GM21723 (cell line): ENCODE measurements at regions not wholly inside any gene's neighbourhood (a gene's known extent, or its start where the extent isn't known, plus 50 kb on each side); places are given as distances from the start of the nearest gene placed in this dataset.
"Not testable (repeated sequence)": the region's sequence is repeated elsewhere in the genome, so short reads cannot be mapped to it uniquely, and the experiment has no call there.

Experiments used
- ATAC-seq: cut with Tn5 transposase; IDR thresholded peaks from one replicate; pipeline ENCODE4 v1.9.1; 2021; ENCODE audit warnings: mild to moderate bottlenecking, moderate library complexity; ENCODE audit not compliant: unreplicated experiment

DNA sequence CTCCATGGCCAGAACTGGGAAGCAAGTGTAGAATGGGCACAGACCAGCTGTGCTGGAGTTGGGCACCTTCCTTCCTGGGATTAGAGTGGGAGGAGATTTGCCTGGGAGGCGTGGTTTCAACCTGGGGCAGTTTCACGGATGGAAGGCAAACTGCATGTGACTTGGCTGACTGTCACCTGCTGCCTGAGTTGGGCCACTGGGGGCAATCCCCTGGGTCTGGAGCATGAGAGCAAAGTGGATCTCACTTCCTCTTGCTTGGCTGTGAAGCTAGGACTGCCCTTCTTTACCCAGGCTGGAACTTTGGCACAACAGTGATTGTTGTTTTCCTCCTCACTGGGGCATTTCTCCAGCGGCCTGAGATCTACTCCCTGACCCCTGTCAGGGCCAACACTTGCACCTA is 1247.0 kb upstream of the EPHA6 start:
- no peak for ATAC-seq

DNA sequence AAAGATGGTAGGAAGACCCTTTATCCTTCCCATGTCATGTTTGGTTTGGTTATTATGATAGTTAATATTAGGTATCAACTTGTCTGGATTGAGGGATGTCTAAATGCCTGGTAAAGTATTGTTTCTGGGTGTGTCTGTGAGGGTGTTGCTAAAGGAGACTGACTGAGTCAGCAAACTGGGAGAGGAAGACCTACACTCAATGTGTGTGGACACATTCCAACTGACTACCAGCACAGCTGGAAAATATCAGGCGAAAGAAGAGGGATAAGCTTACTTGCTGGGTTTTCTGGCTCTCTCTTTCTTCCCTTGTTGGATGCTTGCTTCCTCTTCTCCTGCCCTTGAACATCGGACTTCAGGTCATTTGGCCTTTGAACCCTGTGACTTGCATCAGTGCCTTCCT is 1227.6 kb upstream of the EPHA6 start:
- ATAC-seq, result no peak

DNA sequence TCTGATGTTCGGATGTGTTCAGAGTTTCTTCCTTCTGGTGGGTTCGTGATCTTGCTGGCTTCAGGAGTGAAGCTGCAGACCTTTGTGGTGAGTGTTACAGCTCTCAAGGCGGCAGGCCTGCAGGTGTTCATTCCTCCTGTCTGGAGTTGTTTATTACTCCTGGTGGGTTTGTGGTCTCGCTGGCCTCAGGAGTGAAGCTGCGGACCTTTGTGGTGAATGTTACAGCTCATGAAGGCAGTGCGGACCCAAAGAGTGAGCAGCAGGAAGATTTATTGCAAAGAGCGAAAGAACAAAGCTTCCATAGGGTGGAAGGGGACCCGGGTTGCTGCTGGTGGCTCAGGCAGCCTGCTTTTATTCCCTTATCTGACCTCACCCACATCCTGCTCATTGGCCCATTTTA is 1226.8 kb upstream of the EPHA6 start:
- ATAC-seq, result not testable (repeated sequence)

DNA sequence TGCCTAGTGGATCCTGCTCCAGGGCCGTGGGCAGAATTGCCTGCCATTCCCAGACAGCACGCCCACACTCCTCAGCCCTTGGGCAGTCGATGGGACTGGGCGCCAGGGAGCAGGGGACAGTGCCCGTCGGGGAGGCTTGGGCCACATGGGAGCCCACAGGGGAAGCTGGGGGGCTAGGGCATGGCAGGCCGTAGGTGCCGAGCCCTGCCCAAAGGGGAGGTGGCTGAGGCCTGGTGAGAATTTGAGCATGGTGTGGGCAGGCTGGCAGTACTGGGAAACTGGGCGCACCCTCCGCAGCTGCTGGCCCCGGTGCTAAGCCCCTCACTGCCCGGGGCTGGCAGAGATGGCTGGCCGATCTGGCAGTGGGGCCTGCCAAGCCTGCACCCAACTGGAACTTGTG is 1225.9 kb upstream of the EPHA6 start:
- ATAC-seq, result no peak

DNA sequence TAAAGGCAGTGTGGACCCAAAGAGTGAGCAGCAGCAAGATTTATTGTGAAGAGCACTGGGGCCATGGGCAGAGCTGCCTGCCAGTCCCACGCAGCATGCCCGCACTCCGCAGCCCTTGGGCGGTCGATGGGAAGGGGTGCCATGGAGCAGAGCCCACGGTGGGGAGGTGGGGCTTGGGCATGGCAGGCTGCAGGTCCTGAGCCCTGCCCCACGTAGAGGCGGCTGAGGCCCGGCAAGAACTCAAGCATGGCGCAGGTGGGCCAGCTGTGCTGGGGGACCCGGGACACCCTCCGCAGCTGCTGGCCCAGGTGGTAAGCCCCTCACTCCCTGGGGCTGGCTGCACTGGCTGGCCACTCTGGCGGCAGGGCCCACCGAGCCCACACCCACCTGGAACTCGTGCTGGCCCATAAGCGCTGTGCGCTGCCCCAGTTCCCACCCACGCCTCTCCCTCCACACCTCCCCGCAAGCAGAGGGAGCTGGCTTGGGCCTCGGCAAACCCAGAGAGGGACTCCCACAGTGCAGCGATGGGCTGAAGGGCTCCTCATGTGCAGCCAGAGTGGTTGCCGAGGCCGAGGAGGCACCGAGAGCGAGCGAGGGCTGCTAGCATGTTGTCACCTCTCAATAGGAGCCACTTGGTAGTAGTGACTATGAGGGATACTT is 1218.8 kb upstream of the EPHA6 start:
- no peak for ATAC-seq

DNA sequence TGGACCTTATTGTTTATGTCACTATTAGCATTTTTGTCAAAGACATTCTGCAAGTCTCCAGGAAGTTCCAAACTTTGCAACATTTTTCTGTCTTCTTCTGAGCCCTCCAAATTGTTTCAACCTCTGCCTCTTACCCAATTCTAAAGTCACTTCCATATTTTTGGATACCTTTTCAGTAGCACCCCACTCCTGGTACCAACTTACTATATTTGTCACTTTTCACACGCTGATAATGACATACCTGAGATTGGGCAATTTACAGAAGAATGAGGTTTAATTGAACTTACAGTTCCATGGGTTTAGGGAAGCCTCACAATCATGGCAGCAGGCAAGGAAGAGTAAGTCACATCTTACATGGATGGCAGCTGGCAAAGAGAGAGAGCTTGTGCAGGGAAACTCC is 1206.5 kb upstream of the EPHA6 start:
- ATAC-seq, result no peak

DNA sequence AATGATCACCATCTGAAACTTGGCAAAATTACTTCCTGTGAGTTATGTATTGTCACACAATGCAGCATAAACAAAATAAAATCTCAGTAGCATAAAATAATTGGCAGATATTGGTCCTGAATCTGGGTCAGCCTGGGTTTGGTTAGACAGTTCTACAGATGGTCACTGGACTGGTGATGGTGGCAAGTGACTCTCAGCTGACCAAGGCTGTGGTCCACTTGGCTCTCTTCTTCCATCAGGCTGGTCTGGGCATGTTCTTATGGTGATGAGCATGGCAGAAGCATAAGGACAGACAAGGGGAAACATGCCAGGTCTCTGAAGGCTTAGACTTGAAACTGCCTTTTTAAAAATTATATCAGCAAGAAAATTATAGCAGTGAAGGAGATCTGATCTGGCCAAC is 1205.0 kb upstream of the EPHA6 start:
- ATAC-seq, result no peak

DNA sequence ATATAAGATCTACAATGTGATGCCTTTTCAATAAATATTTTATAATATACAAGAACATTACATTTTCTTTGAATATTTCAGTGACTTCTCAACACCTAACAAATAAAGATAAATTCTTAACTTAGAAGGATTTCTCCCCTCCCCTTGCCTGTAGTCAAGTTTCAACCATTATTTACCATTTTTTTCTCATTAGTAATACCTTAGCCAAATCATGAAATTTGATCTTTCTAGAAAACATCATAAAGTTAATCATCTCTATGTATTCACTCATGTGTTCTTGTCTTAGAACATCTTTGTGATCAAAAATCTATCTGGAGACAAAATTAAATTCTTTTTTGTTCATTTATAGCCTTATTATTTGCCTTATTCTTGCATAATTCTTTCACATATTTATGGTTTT is 1201.8 kb upstream of the EPHA6 start:
- no peak for ATAC-seq

DNA sequence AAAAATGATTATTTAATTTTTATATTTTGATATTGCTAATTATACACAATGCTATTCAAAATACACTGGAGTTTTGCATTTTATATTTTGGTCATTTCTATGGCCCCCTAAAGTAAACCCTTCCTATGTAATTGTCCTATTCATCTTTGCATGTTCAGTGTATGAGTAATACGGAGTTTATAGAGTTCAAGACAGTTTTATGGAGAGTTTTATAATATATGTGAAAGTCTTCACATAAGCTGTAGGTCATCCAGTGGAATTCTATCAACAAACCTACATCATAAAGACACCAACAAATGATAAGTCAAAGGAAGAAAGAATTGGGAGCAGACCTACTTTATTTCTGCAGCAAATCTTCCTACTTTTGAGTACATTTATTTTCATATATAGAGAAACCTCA is 1200.4 kb upstream of the EPHA6 start:
- no peak for ATAC-seq

DNA sequence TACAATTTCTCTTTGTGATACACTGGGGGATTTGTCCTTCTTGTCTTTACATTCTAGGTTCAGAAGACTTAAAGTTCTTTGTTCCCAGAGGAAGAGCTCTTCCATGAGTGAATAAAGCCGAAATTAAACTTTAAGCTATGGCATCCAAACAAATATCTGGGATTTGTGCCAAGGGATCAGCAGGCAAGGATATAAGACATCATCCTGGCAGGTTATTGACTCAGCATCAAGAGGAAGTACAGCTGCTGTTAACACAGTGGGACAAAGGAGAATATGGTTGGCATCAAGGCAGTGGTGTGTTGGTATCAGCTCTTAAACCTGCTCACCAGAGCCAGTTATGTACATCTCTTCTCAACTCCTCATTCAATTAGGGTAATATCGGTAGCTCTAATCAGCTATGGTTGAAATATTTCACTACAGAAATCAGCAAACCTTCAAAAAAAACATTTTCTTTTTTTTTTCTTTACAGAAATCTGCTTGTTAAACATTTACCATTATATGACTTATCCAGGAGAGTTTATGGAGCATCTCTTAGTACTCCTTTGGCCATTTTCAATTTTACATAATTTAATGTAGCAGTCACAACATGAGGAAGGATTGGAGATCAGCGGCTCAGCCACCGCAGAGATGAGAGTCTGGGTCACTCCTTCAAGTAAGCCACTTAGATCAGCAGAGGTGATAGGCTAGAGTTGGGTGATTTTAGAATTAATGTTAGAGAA is 1198.6 kb upstream of the EPHA6 start:
- ATAC-seq, result no peak

DNA sequence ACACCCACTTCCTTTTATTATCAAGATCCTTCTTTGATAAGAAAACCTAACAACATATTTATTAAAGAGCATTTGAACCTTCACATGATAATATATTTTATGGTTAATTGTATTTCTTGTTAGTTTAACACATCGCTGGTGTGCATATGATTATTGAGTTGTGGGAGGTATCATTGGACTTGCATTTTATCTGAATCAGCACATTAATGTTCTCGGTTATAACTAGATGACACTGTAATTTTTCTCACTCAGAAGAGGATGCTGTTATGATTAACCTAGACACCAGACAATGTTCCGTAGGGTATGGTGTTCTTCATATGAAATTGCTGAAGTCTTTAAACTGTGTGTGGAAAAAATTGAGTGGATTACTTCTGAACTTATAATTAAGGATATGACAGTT is 1188.3 kb upstream of the EPHA6 start:
- ATAC-seq, result no peak

DNA sequence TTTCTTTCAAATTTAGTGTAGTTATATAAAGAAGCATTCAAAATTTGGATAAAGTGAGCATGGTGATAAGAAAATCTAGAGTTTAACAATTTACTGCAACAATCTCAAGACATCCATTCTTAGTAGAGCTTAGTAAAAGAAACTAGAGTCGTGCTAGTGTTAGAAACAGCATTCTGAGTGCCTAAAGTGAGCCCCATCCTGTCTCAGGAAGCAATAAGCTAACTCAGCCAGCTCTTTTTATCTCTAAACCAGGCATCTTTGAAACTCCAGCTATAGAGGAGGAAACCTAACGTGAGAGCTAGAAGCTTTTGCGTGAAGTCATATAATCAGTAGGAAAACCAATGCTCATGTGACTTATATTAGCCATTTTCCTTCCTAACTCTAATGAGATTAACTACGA is 1187.1 kb upstream of the EPHA6 start:
- no peak for ATAC-seq

DNA sequence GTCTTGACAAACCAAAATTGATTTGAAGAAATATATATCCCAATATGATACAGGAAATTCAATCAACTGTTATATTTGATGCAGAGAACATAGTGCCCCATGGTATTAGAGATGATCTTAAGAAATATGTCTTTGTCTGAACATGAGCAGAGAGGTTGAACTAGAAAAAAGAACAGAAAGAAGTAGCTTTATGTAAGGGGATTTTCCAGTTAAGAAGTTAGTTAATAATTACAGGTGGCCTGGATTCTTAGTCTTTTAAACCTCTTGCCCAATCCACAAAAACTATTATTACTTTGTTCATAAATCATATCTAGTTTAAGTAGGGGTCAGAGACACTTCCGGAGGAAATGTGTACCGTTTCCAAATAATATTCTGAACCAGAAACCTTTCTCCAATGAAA is 1186.7 kb upstream of the EPHA6 start:
- no peak for ATAC-seq

DNA sequence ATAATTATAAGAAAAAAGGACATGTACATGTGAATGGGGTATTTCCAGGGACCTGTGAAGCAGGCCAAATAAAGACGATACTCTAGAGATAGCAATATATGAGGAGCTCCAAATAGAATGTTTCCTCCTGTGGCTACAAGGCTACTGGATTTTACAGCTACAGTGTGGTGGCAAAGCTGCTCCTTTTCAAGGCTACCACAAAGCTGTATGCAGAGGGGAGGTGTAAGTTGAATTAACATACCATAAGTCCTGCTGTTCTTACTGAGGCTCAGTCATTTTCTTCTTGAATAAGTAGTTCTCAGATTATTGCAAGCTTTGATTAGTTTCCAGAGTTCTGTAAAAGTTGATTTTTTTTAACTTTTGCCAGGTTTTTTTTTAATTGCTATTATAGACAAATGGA is 1184.6 kb upstream of the EPHA6 start:
- no peak for ATAC-seq

DNA sequence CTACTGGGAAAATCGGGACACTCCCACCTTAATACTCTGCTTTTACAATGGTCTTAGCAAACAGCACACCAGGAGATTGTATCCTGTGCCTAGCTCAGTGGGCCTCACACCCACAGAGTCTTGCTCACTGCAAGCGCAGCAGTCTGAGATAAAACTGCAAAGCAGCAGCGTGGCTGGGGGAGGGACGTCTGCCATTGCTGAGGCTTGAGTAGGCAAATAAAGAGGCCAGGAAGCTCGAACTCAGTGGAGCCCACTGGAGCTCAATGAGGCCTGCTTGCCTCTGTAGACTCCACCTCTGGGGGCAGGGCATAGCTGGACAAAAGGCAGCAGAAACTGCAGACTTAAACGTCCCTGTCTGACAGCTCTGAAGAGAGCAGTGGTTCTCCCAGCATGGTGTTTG is 1169.1 kb upstream of the EPHA6 start:
- no peak for ATAC-seq

DNA sequence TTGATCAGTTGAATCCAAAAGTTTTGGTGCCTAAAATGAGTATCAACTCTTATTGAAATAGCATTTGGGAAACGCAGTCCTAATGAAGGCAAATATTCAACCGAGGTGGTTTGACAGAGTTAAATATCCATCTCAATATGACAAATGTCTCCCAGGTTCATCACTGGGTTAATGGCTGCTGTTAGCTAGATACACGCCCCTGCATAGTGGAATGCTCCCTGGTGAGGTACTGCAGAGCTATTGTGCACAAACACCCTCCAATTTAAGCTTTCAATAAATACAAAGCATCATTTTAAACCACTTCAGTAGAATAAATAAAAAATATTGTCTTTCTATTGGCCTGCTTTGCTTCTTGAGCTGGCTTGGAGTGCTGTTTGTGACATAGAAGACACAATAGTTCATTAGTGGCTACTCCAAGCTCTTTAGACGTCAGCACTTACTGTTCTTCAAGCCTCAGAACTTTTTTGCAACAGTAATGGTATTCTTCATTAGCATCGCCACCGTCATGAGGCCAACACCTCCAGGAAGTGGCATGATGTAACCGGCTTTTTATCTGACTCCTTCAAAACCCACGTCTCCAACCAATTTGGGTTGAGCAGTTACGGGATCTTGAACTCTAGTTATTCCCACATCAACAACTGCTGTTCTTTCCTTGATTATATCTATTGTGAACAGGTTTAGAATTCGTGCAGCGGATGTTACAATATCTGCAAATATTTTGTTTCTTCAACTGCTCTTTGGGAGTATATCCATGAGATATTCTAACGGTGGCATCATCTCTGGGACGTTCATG is 1159.6 kb upstream of the EPHA6 start:
- no peak for ATAC-seq

DNA sequence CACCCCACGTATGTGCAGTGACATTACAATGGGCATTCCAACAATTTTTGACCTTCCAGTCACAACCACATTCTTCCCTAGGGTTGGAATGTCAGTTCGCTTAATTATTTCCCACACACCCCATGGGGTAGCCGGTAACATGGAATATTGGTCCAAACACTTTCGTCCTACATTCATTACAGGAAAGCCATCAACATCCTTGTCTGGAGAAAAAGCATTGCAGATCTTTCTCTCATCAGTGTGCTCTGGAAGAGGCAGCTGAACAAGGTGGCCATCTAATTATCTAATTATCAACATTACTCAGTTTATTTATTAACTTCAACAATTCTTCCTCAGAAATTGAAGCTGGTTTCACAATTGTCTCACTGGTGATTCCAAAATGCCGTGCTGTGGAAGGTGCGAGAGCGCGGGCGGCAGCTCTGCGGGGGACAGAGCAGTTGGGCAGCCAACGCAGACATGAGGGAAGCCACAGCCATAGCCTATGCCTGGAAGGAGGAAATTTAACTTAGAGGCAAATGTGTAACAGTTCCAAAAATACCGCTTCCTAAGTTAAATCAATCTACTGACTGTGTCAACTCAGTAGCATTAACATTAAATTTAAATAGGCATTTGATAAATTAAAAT is 1158.9 kb upstream of the EPHA6 start:
- ATAC-seq, result no peak

DNA sequence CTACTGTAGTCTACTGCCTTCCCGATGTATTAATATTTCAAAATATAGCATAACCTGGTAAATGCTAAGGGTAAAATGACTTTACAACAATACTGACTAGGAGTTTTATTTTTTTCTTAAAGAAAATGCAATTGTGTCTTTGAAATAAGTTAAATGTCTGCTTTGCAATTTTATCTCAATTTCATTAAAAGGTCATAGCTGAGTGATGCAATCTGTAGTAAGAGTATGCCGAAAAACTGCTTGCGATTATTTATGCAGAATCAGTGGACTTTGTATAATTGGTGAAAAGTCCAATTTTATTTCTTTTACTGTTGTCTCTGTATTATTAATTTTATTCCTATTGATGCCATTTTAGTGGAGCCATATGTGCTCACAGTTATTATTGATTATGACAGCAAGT is 1143.6 kb upstream of the EPHA6 start:
- no peak for ATAC-seq

DNA sequence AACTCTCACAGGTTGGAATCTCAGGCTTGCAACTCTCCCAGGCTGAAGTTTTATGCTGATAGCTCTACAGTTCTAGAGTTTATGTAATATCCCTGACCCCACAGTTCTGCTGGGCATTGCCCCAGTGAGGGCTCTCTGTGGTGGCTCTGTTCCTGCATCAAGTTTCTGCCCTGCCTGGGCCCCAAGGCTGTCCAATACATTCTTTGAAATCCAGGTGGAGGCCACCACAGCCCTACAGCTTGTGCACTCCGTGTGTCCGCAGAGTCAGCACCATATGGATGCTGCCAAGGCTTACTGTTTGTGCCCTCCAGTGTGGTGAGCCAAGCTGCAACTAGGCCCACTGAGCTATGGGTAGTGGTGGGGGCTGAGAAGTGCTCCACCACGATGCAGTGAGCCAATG is 1141.2 kb upstream of the EPHA6 start:
- no peak for ATAC-seq

DNA sequence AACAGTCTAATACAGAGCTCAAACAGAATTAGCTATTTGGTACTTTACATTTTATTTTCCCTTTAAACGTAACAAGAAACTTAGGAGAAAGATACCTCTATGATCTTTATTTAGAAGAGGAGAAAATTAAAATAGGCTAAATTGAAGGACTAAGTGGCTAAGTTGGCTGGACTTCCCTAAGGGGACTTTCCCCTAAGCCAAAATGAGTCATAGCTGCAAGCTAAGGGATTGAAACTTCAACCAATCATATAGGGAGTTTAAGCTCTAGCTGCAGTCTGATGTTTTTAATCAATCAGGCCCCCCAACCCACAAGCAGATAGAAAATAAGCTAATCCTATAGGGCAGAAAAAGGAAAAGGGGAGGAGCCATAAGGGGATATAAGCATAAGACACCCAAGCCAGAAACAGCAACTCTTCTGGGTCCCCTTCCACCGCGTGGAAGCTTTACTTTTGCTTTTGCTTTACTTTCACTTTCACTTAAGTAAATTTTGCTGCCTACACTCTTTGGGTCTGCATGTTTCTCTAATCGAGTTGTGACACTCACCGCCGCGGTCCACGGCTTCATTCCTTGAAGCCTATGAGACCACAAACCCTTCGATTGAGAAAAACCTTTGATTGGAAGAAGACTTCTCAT is 1108.5 kb upstream of the EPHA6 start:
- ATAC-seq, result no peak

DNA sequence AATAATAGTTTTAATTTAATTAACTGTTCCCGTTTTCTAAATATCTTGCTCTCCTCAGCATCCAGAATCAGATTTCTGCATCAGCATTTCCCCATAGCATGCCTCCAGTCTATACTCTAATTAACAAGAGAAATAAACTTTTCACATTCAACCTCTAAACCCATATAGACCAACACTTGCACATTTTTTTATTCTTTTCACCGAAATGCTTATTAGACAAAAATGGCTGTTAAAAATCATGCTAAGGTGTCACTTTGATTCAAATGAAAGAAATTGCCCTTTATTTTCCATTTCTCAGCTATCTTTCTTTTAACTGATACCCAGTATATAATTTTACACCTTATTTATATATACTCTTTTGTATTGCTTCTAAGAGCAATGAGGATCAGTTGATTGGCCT is 1107.1 kb upstream of the EPHA6 start:
- ATAC-seq, result no peak
